Esophagus squamous epithelium (tissue), 4 donors: ENCODE measurements at regions not wholly inside any gene's neighbourhood (a gene's known extent, or its start where the extent isn't known, plus 50 kb on each side); places are given as distances from the start of the nearest gene placed in this dataset.

Experiments
- CTCF ChIP-seq, 6 experiments: fragments of 450-650 bp in 4 of 6; fragments of 200-600 bp in 2 of 6; sonication (generic) in 2 of 6; IDR thresholded peaks; one replicate each; pipeline ENCODE4 v1.5.1; 2016 to 2019; ENCODE audit warnings: antibody characterized with exemption in 6 of 6, mild to moderate bottlenecking in 4 of 6, moderate library complexity in 4 of 6
- POLR2A ChIP-seq, 4 donors: fragments of 450-650 bp; IDR thresholded peaks; one replicate each; pipeline ENCODE4 v1.6.1; 2017; ENCODE audit warnings: antibody characterized with exemption in 4 of 4, mild to moderate bottlenecking in 4 of 4, moderate library complexity in 3 of 4

- TF ChIP-seq CTCF (IDR thresholded peaks at IDR 0.05) (no peak), POLR2A (IDR thresholded peaks at IDR 0.05) (no peak)
These were observed 88.6 kb upstream of the HNRNPU start for GRCh38 chr1:244952940-244953339.
